SK-N-SH (cell line): ENCODE measurements at regions not wholly inside any gene's neighbourhood (a gene's known extent, or its start where the extent isn't known, plus 50 kb on each side); places are given as distances from the start of the nearest gene placed in this dataset.

Source experiments
- CTCF ChIA-PET: fragments of 300-600, 350-600 bp; formaldehyde crosslinking; extraction: SDS; loops from one replicate; lab custom pipeline; 2021; lab: Yijun Ruan, JAX
- POLR2A ChIA-PET: fragments of 350-600 bp; sonication (Branson Sonifier 250); formaldehyde crosslinking; extraction: SDS; loops from one replicate; lab custom pipeline; 2020; ENCODE audit warnings: antibody characterized with exemption, inconsistent platforms; lab: Yijun Ruan, JAX
- DNase-seq: peaks from one replicate; pipeline ENCODE4 v3.0.0; 2012
- H2AFZ ChIP-seq: fragments of 200-600 bp; sonication (generic); 2 replicates; pipeline ENCODE4 v1.8.1; 2016; ENCODE audit warnings: antibody characterized with exemption, mild to moderate bottlenecking, low read depth
- H3F3A ChIP-seq: fragments of 200-600 bp; sonication (generic); replicated peaks from 2 replicates; pipeline ENCODE3; 2016; ENCODE audit warnings: antibody characterized with exemption, mild to moderate bottlenecking; ENCODE audit not compliant: insufficient read depth
- H3K27ac ChIP-seq, 2 experiments: fragments of 200-500 bp in 1 of 2; fragments of 200-600 bp in 1 of 2; sonication (Bioruptor generic) in 1 of 2; sonication (generic), shearing (Covaris generic) in 1 of 2; 2 replicates each; pipeline versions ENCODE4 v1.5.1 to v1.6.1; 2014 to 2016; ENCODE audit warnings: low read depth in 2 of 2, inconsistent platforms in 1 of 2, low read length in 1 of 2, mild to moderate bottlenecking in 1 of 2, mixed read lengths in 1 of 2
- H3K27me3 ChIP-seq: fragments of 200-600 bp; sonication (generic), shearing (Covaris generic); 2 replicates; pipeline ENCODE4 v1.6.1; 2016; ENCODE audit warnings: mixed run types; ENCODE audit not compliant: insufficient read depth
- H3K36me3 ChIP-seq, 2 experiments: fragments of 200-500 bp in 1 of 2; fragments of 200-600 bp in 1 of 2; sonication (Bioruptor generic) in 1 of 2; sonication (generic) in 1 of 2; replicated peaks in 1 of 2; 2 replicates each; pipeline versions ENCODE3 to v1.5.1; 2014 to 2016; ENCODE audit warnings: low read length in 1 of 2, mild to moderate bottlenecking in 1 of 2; ENCODE audit not compliant: insufficient read depth in 2 of 2, control insufficient read depth in 1 of 2
- H3K4me1 ChIP-seq, 2 experiments: fragments of 200-500 bp in 1 of 2; fragments of 200-600 bp in 1 of 2; sonication (Bioruptor generic) in 1 of 2; sonication (generic), shearing (Covaris generic) in 1 of 2; 2 replicates each; pipeline versions ENCODE4 v1.5.1 to v1.6.1; 2014 to 2016; ENCODE audit warnings: low read depth in 1 of 2, low read length in 1 of 2, mixed run types in 1 of 2; ENCODE audit not compliant: insufficient read depth in 2 of 2, control insufficient read depth in 1 of 2
- H3K4me2 ChIP-seq: fragments of 200-600 bp; sonication (generic), shearing (Covaris generic); 2 replicates; pipeline ENCODE4 v1.6.1; 2017; ENCODE audit warnings: mixed run types
- H3K4me3 ChIP-seq, 2 experiments: fragments of 200-500 bp in 1 of 2; fragments of 200-600 bp in 1 of 2; sonication (Bioruptor generic) in 1 of 2; sonication (generic), shearing (Covaris generic) in 1 of 2; 2 replicates each; pipeline versions ENCODE4 v1.5.1 to v1.8.1; 2014 to 2016; ENCODE audit warnings: low read depth in 2 of 2, inconsistent platforms in 1 of 2, low read length in 1 of 2, mild to moderate bottlenecking in 1 of 2, mixed read lengths in 1 of 2, moderate library complexity in 1 of 2
- H3K79me2 ChIP-seq: fragments of 200-600 bp; sonication (generic); 2 replicates; pipeline ENCODE4 v1.8.1; 2017; ENCODE audit warnings: mild to moderate bottlenecking; ENCODE audit not compliant: insufficient read depth
- H3K9ac ChIP-seq: fragments of 200-600 bp; sonication (generic); 2 replicates; pipeline ENCODE4 v1.6.1; 2017; ENCODE audit warnings: mixed run types
- H3K9me2 ChIP-seq: fragments of 200-600 bp; sonication (generic); 2 replicates; pipeline ENCODE4 v1.6.1; 2017; ENCODE audit warnings: mixed run types
- H3K9me3 ChIP-seq: fragments of 200-600 bp; sonication (generic); 2 replicates; pipeline ENCODE4 v1.6.1; 2017; ENCODE audit warnings: mixed run types, mild to moderate bottlenecking, moderate library complexity
- H4K20me1 ChIP-seq: fragments of 200-600 bp; sonication (generic); 2 replicates; pipeline ENCODE4 v1.6.1; 2017; ENCODE audit warnings: mild to moderate bottlenecking, mixed run types; ENCODE audit not compliant: insufficient read depth
- CHD2 ChIP-seq: fragments of 150-350 bp; IDR thresholded peaks from 2 replicates; pipeline ENCODE4 v1.6.1; 2018; ENCODE audit warnings: low read length; ENCODE audit not compliant: partially characterized antibody
- ELF1 ChIP-seq: IDR thresholded peaks from 2 replicates; pipeline ENCODE4 v1.4.0; 2012
- EP300 ChIP-seq, 2 experiments: IDR thresholded peaks; 2 replicates each; pipeline versions ENCODE4 v1.4.0 to v1.6.1; 2012; ENCODE audit warnings: borderline replicate concordance in 1 of 2, low read depth in 1 of 2, low read length in 1 of 2
- FOSL2 ChIP-seq: IDR thresholded peaks from 2 replicates; pipeline ENCODE4 v1.4.0; 2012; ENCODE audit warnings: low read depth, mild to moderate bottlenecking, moderate library complexity, borderline replicate concordance
- FOXJ3 ChIP-seq: sonication (generic); formaldehyde crosslinking; IDR thresholded peaks from 2 replicates; pipeline ENCODE4 v1.5.1; 2020; ENCODE audit warnings: mild to moderate bottlenecking, missing genetic modification reagents
- GABPA ChIP-seq: IDR thresholded peaks from 2 replicates; pipeline ENCODE4 v1.4.0; 2012; ENCODE audit warnings: low read depth, mild to moderate bottlenecking
- JUND ChIP-seq: IDR thresholded peaks from 2 replicates; pipeline ENCODE4 v1.4.0; 2012
- NRF1 ChIP-seq: IDR thresholded peaks from 2 replicates; pipeline ENCODE4 v1.6.1; 2012; ENCODE audit warnings: low read depth, mild to moderate bottlenecking, low read length
- POLR2AphosphoS5 ChIP-seq: IDR thresholded peaks from 2 replicates; pipeline ENCODE4 v1.6.1; 2012; ENCODE audit warnings: low read depth, low read length
- RAD21 ChIP-seq: IDR thresholded peaks from 2 replicates; pipeline ENCODE4 v1.6.1; 2012; ENCODE audit warnings: mild to moderate bottlenecking, low read length
- RCOR1 ChIP-seq: fragments of 150-350 bp; IDR thresholded peaks from 2 replicates; pipeline ENCODE4 v1.6.1; 2017; ENCODE audit warnings: antibody characterized with exemption, low read length
- RFX5 ChIP-seq: IDR thresholded peaks from 2 replicates; pipeline ENCODE4 v1.6.1; 2012; ENCODE audit warnings: mild to moderate bottlenecking, improper control_type of control experiment, low read length
- RXRA ChIP-seq: IDR thresholded peaks from 2 replicates; pipeline ENCODE4 v1.4.0; 2012; ENCODE audit warnings: low read depth, mild to moderate bottlenecking, borderline replicate concordance
- TCF12 ChIP-seq: IDR thresholded peaks from 2 replicates; pipeline ENCODE4 v1.4.0; 2012
- YY1 ChIP-seq: IDR thresholded peaks from 2 replicates; pipeline ENCODE4 v1.4.0; 2012; ENCODE audit warnings: low read depth, mild to moderate bottlenecking
- WGBS: methylation state at CpG from one replicate; pipeline ENCODE4 v1.1.6; 2017; ENCODE audit warnings: low lambda C conversion rate; 5-methylcytosine and 5-hydroxymethylcytosine counted together
- TF ChIP-seq, protein P1 (sequence below): fragments of 150-350 bp; IDR thresholded peaks from 2 replicates; pipeline ENCODE4 v1.6.1; 2017; ENCODE audit warnings: antibody characterized with exemption, low read length, low read depth, borderline replicate concordance
- TF ChIP-seq, protein P2 (sequence below): fragments of 200-600 bp; sonication (generic); IDR thresholded peaks from 2 replicates; pipeline ENCODE4 v1.6.1; 2017; ENCODE audit warnings: antibody characterized with exemption, mild to moderate bottlenecking, moderate library complexity
- TF ChIP-seq, protein P3 (sequence below): IDR thresholded peaks from 2 replicates; pipeline ENCODE4 v1.6.1; 2012; ENCODE audit warnings: mild to moderate bottlenecking, low read depth, low read length, moderate library complexity
- TF ChIP-seq, protein P4 (sequence below): IDR thresholded peaks from 2 replicates; pipeline ENCODE4; 2012
- TF ChIP-seq, protein P5 (sequence below): IDR thresholded peaks from 2 replicates; pipeline ENCODE4 v1.4.0; 2012; ENCODE audit warnings: low read depth, borderline replicate concordance
- TF ChIP-seq, protein P6 (sequence below): IDR thresholded peaks from 2 replicates; pipeline ENCODE4 v1.4.0; 2012; ENCODE audit warnings: low read depth

DNA sequence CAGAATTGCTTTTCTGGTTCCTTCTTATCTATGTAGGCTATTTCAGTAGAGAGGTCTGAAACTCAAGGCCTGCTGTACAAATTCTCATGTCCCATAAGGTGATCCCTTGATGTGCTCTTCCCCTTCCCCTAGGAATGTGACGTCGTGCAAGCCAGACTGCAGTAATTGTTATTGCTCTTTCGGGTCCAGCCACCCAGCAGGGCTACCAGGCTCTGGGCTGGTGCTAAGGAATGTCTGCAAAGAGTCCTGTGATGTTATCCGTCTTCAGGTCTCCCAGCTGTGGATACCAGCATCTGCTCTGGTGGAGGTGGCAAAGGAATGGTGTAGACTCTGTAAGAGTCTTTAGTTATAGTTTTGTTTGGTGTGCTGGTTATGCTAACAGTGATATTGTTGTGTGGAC is 378.7 kb downstream of the C4orf33 start:
- Histone ChIP-seq H3K4me1 (no peaks in the 10 kb centered on the region), H3K4me3 (no peak overlapping the region), H3K27me3 (no peaks in the 10 kb centered on the region), H4K20me1 (no peaks in the 10 kb centered on the region), H3K9me3 (no peaks in the 10 kb centered on the region), H3K9me2 (no peaks in the 10 kb centered on the region), H3K27ac (no peak overlapping the region), H3K36me3 (no peaks in the 10 kb centered on the region), H3F3A (no peaks in the 10 kb centered on the region), H3K79me2 (no peaks in the 10 kb centered on the region), H3K9ac (no peak overlapping the region), H2AFZ (no peak overlapping the region), H3K4me2 (no peak overlapping the region)
- CTCF ChIA-PET, result interaction anchor here (1.1 kb wide), 1 partner anchor 12 kb away, joined by 3 read pairs; no protein-coding TSS in a partner anchor
- POLR2A ChIA-PET, result no interaction called here
- no peak for DNase-seq
- WGBS, result 32% methylated on average over 4 of the region's 4 CpGs
- no peak for TF ChIP-seq RXRA
- no peak for TF ChIP-seq RAD21
- TF ChIP-seq ELF1, result no peak
- TF ChIP-seq, protein P1, sequence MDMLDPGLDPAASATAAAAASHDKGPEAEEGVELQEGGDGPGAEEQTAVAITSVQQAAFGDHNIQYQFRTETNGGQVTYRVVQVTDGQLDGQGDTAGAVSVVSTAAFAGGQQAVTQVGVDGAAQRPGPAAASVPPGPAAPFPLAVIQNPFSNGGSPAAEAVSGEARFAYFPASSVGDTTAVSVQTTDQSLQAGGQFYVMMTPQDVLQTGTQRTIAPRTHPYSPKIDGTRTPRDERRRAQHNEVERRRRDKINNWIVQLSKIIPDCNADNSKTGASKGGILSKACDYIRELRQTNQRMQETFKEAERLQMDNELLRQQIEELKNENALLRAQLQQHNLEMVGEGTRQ, result no peak
- TF ChIP-seq, protein P2, sequence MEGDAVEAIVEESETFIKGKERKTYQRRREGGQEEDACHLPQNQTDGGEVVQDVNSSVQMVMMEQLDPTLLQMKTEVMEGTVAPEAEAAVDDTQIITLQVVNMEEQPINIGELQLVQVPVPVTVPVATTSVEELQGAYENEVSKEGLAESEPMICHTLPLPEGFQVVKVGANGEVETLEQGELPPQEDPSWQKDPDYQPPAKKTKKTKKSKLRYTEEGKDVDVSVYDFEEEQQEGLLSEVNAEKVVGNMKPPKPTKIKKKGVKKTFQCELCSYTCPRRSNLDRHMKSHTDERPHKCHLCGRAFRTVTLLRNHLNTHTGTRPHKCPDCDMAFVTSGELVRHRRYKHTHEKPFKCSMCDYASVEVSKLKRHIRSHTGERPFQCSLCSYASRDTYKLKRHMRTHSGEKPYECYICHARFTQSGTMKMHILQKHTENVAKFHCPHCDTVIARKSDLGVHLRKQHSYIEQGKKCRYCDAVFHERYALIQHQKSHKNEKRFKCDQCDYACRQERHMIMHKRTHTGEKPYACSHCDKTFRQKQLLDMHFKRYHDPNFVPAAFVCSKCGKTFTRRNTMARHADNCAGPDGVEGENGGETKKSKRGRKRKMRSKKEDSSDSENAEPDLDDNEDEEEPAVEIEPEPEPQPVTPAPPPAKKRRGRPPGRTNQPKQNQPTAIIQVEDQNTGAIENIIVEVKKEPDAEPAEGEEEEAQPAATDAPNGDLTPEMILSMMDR, result no peak
- TF ChIP-seq POLR2AphosphoS5, result no peak
- no peak for TF ChIP-seq CHD2
- TF ChIP-seq RCOR1, result no peak
- no peak for TF ChIP-seq NRF1

DNA sequence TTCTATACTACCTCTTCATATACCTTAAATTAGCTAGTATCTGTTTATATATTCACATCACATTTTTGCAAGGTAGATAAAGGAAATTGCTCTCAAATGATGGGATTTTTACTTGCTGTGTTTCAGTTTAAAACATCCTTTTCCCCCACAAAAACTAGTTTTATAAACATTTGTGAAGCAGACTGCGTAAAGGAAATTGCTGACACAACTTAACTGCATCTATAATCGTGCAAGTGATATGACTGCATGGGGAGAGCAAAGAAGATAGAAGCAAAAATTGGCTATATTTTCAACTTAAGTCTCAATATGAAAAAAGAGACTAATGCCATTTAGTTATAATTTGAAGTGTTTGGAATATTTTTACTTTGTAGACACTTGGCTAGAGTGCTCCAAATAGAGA is 385.2 kb downstream of the C4orf33 start:
- TF ChIP-seq RFX5 (no peak), YY1 (no peak), EP300 (IDR thresholded peaks at IDR 0.05; ENCODE audit: borderline replicate concordance in 1 of 2, low read depth in 1 of 2, low read length in 1 of 2) (no peak), JUND (no peak), CHD2 (no peak), GABPA (no peak), TCF12 (no peak), FOXJ3 (no peak), FOSL2 (no peak), RXRA (no peak)
- TF ChIP-seq, protein P3, sequence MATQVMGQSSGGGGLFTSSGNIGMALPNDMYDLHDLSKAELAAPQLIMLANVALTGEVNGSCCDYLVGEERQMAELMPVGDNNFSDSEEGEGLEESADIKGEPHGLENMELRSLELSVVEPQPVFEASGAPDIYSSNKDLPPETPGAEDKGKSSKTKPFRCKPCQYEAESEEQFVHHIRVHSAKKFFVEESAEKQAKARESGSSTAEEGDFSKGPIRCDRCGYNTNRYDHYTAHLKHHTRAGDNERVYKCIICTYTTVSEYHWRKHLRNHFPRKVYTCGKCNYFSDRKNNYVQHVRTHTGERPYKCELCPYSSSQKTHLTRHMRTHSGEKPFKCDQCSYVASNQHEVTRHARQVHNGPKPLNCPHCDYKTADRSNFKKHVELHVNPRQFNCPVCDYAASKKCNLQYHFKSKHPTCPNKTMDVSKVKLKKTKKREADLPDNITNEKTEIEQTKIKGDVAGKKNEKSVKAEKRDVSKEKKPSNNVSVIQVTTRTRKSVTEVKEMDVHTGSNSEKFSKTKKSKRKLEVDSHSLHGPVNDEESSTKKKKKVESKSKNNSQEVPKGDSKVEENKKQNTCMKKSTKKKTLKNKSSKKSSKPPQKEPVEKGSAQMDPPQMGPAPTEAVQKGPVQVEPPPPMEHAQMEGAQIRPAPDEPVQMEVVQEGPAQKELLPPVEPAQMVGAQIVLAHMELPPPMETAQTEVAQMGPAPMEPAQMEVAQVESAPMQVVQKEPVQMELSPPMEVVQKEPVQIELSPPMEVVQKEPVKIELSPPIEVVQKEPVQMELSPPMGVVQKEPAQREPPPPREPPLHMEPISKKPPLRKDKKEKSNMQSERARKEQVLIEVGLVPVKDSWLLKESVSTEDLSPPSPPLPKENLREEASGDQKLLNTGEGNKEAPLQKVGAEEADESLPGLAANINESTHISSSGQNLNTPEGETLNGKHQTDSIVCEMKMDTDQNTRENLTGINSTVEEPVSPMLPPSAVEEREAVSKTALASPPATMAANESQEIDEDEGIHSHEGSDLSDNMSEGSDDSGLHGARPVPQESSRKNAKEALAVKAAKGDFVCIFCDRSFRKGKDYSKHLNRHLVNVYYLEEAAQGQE, result no peak
- TF ChIP-seq, protein P4, sequence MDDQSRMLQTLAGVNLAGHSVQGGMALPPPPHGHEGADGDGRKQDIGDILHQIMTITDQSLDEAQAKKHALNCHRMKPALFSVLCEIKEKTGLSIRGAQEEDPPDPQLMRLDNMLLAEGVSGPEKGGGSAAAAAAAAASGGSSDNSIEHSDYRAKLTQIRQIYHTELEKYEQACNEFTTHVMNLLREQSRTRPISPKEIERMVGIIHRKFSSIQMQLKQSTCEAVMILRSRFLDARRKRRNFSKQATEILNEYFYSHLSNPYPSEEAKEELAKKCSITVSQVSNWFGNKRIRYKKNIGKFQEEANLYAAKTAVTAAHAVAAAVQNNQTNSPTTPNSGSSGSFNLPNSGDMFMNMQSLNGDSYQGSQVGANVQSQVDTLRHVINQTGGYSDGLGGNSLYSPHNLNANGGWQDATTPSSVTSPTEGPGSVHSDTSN, result no peak
- TF ChIP-seq, protein P5, sequence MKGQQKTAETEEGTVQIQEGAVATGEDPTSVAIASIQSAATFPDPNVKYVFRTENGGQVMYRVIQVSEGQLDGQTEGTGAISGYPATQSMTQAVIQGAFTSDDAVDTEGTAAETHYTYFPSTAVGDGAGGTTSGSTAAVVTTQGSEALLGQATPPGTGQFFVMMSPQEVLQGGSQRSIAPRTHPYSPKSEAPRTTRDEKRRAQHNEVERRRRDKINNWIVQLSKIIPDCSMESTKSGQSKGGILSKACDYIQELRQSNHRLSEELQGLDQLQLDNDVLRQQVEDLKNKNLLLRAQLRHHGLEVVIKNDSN, result no peak
- TF ChIP-seq, protein P6, sequence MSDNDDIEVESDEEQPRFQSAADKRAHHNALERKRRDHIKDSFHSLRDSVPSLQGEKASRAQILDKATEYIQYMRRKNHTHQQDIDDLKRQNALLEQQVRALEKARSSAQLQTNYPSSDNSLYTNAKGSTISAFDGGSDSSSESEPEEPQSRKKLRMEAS, result no peak
- TF ChIP-seq, all 33 proteins: peak for 0
- no peaks in the 10 kb centered on the region for H3K4me1 ChIP-seq
- H3K27me3 ChIP-seq, result no peaks in the 10 kb centered on the region
- no peak for DNase-seq
- H3K27ac ChIP-seq, result no peak overlapping the region
- no peak overlapping the region for H3K4me2 ChIP-seq
- H3K9me3 ChIP-seq, result no peaks in the 10 kb centered on the region
- H3K9ac ChIP-seq, result no peak overlapping the region
- H3K79me2 ChIP-seq, result no peaks in the 10 kb centered on the region
- no peaks in the 10 kb centered on the region for H4K20me1 ChIP-seq
- H3K36me3 ChIP-seq, result no peaks in the 10 kb centered on the region
- no peak overlapping the region for H3K4me3 ChIP-seq
- no peak overlapping the region for H2AFZ ChIP-seq
- ChIA-PET CTCF (no interaction called here), POLR2A (no interaction called here)
- H3K9me2 ChIP-seq, result no peaks in the 10 kb centered on the region
- WGBS, result 11% methylated on average over 2 of the region's 2 CpGs
- H3F3A ChIP-seq, result no peaks in the 10 kb centered on the region
